HG03196 (cell line): ENCODE measurements at regions not wholly inside any gene's neighbourhood (a gene's known extent, or its start where the extent isn't known, plus 50 kb on each side); places are given as distances from the start of the nearest gene placed in this dataset.
"Not testable (repeated sequence)": the region's sequence is repeated elsewhere in the genome, so short reads cannot be mapped to it uniquely, and the experiment has no call there.

ENCODE experiments used
- ATAC-seq: cut with Tn5 transposase; IDR thresholded peaks from one replicate; pipeline ENCODE4 v1.9.1; 2021; ENCODE audit not compliant: unreplicated experiment

DNA sequence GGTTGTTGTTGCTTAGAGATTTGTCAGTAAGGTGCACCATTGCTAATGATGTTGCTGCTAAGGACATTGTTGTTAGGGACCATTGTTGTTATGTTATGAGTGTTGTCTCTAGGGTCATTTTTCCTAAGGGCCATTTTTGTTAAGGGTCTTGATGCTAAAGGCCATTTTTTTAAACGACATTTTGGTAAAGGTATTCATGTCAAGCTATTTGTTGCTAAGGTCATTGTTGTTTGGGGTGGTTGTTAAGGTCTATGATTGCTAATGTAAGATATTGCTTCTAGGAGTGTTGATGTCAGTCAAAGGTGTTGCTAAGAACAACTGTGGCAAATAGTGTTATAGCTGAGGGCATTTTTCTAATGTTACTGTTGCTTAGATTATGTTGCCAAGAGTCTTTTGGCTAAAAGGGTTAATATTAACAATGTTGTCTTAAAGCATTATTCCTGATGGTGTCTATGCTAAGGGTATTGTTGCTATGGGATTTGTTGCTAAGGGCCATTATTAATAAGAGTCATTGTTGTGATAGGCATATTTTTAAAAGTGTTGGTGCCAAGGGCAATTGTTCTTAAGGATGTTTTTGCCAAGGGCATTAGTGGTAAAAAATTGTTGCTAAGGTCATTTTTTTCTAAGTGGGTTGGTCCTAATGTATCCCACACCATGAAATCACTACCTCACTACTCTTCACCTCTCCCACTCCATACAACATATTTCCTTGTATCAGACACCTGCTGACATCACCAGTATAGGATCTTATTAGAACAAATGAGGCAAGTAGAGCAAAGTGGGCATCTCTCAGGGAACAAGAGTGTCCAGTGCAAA is 56.2 kb downstream of the SPATA31A6 start:
- not testable (repeated sequence) for ATAC-seq

DNA sequence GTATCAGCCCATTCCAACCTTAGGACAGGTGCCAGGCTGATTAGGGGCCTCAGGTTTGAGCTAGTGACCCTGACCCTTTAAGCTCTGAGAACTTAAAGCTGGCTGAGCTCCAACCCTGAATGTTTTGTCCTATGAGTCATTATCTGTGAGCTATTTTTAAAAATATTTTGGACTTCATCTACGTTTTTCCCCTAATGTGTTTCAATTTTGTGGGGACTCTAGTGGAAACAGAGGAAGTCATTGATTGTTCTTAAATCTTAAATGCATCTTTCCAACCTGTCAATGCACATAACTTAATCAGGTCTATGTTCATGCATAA is 56.8 kb downstream of the SPATA31A6 start:
- not testable (repeated sequence) for ATAC-seq

DNA sequence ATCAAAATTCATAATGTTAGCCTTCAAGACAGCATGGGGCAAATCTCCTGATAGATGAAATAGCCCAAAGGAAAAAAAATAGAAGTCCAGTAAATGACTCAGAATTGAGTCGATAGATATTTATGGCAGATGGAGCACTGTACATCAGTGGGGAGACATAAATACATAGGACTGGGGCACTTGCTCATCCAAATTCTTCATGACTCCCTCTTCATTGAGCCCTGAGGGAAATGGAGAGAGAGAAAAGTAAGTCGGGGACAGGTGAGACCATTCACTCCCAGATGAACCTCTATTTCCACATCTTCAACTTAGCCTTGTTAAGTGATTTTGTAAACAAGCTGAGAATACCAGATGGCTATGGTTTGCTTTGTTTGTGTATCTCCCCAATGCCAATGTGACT is 59.8 kb downstream of the SPATA31A6 start:
- not testable (repeated sequence) for ATAC-seq

DNA sequence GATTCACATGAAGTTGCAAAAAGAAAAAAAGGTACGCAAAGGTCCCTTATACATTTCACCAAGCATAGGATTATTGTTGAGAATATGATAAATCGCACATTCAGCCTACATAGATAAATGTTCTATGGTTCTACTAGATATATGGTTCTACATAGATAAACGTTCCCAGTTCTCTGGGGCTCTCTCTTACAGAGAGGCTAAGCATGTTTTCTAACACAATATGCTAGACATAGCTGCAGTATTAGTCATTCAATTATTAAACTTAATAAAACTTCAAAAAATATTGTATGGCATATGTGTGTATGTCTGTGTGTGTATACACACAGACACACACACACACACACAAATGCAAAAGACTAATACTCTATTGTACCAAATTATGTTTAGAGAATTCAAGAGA is 60.4 kb downstream of the SPATA31A6 start:
- ATAC-seq = not testable (repeated sequence)

DNA sequence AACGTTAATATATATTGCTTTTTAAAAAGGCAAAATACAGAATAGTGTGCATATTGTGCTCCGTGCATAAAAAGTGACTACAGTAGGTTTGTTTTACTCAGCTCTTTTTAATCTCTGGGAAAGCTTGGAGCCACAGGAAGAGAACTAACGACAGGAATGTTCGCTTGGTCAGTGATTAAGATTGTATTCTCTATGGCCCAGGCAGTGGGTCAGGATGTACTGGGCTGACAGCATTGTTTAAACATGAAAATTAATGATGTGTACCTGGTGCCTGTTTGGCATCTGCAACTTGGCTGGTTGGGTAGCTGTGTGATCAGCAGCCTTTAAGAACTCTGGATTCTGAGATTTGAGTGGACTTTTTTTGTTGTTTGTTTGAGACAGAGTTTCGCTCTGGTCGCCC is 85.3 kb downstream of the SPATA31A6 start:
- ATAC-seq = not testable (repeated sequence)

DNA sequence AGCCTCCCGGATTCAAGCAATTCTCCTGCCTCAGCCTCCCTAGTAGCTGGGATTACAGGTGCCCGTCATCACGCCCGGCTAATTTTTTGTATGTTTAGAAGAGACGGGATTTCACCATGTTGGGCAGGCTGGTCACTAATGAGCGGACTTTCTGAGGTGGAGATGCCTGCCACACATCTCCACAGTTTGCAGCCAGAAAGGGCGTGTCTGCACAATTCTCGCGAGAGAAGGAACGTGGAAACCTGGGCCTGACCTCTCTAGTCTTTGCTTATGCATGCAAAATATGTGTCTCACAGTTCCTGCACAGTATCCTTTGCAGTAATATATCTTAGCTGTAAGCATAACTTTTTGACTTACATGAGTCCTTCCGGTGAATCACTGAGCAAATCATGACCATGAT is 85.7 kb downstream of the SPATA31A6 start:
- ATAC-seq = not testable (repeated sequence)

DNA sequence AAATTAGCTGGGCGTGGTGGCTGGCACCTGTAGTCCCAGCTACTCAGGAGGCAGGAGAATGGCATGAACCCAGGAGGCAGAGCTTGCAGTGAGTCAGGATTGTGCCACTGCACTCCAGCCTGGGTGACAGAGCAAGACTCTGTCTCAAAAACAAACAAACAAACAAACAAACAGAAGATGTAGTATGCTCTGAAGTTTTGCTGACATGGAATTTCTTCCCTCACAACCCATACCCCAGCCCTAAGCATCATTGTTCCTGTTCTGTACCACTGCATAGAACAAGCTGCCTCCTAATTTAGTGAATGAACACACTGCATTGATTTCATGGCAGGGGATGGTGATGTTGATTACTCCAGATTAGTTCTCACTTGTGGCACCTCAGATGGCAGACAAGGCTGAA is 89.7 kb downstream of the SPATA31A6 start:
- ATAC-seq = not testable (repeated sequence)

DNA sequence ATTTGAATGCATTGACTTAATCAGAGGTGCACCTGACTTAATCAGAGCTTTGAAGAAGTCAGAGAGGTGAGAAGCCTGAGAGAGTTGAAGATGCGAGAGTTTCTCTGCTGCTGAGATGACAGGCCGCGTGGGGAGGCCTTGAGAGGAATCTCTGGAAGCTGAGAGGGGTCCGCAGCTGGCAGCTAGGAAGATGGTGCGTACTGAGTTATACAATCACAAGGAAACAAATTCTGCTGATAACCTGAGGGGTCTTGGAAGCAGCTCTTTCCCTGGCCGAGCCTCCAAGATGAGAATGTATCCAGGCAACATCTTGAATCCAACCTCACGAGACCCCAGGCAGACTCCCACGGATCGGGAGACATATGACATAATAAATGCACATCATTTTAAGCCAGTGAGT is 91.7 kb downstream of the SPATA31A6 start:
- no peak for ATAC-seq

DNA sequence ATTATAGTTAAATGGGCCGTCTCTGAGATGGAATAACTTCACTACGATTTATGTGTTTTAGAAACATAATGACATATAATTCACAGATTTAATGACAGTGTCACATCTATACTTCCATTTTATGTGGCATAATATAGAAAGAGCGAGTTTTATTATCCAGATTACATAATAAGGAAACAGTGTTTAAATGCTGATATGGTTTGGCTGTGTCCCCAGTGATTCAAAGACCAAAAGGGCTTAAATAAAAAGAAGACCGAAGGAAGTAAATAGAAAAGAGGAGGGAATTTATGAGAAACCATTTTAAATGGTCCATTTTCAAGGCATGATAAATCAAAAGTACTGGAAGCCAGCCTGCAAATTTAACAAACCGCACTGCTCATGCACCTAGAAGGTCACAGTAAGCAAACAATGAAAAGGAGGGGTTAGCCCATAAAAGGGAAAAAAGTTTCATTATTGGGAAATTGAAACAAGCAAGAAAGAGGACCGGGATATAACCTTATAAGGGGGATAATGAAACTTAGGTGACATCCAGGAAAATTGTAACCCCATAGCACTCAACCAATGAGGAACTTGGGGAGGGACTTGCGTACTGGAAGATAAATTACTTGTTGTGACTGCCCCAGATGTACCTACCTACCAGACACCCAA is 99.2 kb downstream of the SPATA31A6 start:
- ATAC-seq = not testable (repeated sequence)

DNA sequence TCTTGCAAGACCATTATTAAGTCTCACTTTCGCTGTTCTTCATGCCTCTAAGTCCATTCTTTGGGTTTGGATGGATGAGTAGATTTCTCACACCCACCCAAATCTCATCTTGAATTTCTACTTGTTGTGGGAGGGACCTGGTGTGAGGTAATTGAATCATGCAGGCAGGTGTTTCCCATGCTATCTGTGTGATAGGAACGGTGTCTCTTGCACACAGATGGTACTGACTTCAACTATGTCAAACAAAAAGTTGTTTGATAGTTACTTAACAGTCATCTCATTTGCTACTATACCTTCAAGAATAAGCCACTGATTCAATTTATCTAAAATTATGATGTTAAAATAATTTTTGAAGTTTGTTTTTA is 99.7 kb downstream of the SPATA31A6 start:
- ATAC-seq = not testable (repeated sequence)

DNA sequence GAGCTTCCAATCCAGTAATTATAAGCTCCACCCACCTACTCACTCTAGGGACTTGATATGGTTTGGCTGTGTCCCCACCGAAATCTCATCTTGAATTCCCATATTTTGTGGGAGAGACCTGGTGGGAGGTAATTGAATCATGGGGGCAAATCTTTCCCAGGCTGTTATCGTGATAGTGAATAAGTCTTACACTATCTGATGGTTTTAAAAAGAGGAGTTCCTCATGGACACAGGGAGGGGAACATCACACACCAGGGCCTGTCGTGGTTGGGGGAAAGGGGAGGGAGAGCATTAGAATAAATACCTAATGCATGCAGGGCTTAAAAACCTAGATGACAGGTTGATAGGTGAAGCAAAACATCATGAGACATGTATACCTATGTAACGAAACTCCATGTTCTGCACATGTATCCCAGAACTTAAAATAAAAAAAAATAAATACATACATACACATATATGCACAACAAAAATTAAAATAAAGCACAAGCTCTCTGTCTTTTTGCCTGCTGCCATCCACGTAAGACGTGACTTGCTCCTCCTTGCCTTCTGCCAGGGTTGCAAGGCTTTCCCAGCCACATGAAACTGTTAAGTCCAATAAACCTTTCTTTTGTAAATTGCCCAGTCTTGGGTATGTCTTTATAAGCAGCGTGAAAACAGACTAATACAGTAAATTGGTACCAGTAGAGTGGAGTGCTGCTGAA is 102.8 kb downstream of the SPATA31A6 start:
- not testable (repeated sequence) for ATAC-seq

DNA sequence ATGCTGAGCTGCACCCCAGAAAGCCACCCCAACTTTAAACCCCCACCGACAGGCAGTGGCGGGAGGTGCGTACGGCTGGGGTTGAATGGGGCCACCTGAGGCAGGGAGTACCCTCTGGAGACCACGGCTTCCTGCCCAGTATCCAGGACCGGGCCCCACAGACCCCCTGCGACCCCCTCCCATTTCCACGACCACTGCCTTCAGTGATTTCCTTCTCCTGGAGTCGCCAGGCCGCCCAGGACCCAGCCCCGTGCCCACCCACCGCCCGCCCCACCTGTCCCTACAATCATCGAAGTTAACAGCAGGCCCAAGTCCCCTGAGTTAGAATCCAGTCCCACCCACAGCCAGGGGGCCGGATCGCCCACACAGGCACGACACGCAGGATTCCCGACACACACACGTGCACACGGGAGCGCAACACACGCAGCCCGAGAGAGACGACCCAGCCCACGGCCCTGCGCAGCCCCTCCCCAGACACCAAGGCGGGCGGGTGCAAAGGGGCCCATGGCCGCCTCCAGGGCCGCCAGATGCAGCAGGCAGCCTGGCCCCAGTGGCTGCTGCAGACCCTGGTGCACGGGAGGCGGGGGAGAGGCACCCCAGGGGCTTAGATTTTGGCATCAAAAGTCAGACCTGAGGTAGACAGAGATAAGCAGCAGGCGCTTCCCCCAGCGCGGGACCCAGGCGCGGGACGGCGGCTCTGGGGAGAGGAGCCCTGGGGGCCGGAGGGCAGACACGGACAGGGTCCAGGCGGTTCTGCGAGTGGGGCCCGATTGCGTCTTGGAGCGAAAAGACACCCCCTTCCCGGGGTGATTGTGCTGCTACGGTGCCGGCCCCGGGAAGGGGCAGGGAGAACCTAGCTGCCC is 104.8 kb downstream of the SPATA31A6 start:
- ATAC-seq = not testable (repeated sequence)

DNA sequence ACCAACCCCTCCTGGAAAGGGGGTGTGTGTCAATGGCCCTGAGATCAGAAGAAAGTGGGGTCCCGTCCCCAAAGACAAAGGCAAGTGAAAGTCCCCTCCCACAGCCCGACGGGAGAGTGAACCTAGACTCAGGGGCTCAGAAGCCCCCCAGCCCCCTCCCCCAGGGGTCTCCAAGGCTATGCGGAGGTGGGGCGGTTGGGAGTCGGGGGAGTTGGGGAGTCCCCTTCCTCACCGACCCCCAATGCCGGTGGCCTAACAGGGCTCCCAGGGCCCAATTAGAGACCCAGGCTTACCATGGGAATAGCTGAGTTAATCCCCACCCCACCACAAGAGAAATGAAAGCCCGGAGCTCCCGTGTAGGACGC is 105.4 kb downstream of the SPATA31A6 start:
- ATAC-seq = not testable (repeated sequence)

DNA sequence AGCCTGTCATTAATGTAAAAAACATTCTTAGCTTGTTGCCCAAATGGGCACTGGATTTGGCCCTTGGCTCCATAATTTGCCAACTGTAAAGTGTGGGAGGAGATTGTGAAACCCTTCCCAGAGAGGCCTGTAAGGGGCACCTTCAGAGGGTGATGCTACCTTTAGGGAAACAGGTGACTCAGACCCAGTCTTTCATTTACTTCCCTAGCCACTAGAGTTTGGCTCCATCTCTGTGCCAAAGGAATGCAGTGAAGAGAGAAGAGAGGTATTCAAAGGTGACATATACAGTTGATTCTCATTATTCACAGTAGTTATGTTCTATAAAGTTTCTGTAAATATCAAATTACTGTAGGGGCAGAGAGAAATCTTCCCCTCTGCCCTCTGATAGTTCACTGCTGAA is 116.7 kb downstream of the SPATA31A6 start:
- not testable (repeated sequence) for ATAC-seq

DNA sequence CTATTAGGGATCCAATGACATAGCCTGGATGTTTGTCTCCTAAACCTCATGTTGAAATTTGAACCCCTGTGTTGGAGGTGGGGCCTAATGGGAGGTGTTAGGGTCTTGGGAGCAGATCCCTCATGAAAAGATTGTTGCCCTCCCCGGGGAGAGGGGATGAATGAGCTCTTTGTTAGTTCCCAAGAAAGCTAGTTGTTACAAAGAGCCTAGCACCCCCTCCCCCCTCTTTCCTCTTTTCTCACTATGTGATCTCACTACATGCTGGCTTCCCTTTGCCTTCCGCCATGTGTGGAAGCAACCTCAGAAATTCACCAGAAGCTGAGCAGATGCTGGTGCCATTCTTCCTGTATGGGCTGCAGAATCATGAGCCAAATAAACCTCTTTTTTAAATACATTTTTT is 123.2 kb downstream of the SPATA31A6 start:
- not testable (repeated sequence) for ATAC-seq

DNA sequence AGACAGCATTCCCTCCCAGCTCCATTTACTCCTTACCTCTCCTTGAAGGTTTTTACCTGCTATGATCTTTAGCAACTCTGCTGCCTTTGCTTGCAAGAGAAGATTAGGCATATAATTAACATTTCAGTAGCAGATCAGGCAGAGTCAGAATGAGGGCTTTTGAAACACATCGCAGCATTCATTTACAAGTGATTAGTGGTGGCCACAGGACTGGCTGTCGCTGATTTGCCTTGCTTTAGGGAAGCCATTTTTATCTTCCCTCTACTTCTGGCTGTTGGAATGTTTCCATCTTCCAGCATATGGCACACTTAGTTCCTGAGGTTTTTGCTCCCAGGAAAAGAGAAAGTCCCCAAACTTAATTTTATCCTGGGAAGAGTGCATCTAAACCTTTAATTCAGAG is 124.0 kb downstream of the SPATA31A6 start:
- not testable (repeated sequence) for ATAC-seq

DNA sequence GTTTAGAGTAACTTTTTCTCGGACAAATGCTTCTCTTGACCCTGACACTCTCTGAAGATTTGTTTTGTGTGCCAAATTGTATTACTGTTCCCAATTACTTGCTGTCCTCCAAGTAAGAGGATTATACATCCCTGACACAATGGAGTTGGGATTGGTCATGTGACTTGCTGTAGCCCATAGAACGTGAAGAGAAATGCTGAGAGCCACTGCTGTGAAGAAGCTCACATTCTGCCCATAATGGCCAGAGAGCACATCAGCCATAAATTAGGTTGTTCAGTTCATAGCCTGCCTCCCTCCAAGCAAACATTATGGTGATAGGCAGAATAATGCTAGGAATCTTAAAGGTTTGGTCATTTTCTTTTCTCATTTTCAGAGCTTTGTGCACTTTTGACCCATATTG is 127.5 kb downstream of the SPATA31A6 start:
- ATAC-seq = not testable (repeated sequence)

DNA sequence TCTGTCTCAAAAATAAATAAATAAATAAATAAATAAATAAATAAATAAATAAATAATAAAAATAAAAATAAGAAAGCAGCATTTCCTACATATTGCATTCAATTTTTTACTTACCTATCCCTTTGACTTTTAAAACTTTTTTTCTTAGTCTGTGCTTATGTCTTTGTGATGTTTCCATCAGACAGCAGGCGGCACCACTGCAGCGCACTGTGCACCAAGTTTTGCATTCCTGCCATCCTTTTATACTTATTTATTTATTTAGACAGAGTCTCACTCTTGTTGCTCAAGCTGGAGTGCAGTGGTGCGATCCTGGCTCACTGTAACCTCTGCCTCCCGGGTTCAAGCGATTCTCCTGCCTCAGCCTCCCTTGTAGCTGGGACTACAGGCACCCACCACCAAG is 132.6 kb downstream of the SPATA31A6 start:
- ATAC-seq = not testable (repeated sequence)

DNA sequence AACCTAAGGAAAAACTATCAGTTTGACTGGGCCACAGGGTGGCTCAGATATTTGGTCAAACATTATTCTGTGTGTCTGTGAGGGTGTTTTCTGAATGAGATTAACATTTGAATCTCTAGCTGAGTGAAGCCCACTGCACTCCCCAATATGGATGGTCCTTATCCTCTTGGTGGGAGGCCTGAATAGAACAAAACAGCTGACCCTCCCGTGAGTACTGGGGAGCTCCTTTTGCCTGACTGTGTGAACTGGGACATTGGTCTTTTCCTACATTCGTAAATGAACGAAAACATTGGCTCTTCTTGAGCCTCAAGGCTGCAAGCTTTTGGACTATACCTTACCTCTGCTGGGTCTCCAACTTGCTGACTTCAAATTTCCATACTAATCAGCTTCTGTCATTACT is 134.2 kb downstream of the SPATA31A6 start:
- ATAC-seq = not testable (repeated sequence)

DNA sequence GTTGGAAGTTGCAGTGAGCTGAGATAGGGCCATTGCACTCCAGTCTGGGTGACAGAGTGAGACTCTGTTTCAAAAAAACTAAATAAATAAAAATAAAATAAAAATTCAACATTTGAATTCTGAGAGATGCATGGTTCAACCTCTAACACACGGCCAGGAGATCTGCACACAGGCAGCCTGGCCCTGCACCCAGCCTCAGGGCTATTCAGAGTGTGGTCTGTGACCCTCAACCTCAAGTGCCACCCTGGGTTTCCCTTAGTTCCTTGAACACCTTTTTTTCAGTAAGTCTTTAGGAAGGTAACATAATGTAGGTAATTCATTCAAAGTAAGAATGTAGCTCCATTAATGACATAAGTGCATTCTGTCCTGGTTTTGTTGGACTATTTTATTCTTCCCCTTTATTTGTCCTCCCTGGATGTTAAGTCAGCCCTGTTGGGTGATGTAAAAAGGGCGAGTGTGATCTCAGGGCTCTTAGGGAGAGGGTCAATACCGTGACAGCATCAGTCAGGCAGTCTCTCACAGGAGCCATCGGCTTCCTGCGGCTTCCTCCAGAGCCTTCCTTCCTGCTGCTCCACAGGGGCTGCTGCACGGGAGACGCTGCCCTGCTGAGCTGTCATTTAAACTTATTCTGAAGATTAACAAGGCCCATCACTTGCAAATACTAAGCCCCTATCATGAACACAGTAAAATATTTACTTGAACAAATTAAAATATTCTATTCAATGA is 139.8 kb downstream of the SPATA31A6 start:
- not testable (repeated sequence) for ATAC-seq
